ENCODE measurements at regions not wholly inside any gene's neighbourhood (a gene's known extent, or its start where the extent isn't known, plus 50 kb on each side); places are given as distances from the start of the nearest gene placed in this dataset.

DNA sequence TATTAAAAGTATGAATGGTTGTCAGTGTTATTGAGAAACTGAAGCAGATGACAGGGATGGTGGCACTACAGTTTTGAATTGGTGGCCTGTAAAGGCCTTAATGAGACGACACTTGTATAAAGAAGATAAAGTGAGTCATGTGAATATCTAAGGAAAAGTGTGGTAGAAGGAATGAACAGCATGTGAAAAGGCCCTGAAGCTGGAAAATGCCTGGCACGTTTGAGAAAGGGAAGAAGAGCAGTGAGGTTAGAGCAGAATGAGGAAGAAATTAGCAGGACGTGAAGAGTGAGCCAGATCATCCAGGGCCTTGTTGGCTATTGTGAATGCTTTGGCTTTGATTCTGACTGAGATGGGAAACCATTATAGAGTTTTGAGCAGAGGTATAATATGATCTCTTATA is 387.6 kb upstream of the DPH6 start:
- CTCF ChIA-PET (ENCODE audit: low intra/inter-chr PET ratio), result no interaction called here
- in situ Hi-C loops (cut with MboI), result no loop called here
- no peaks in the 10 kb centered on the region for H3K4me1 ChIP-seq (replicated peaks in 1 of 2; ENCODE audit: control insufficient read depth in 2 of 2, insufficient read depth in 2 of 2, low read length in 2 of 2)
- no peaks in the 10 kb centered on the region for H3K79me2 ChIP-seq (ENCODE audit: control insufficient read depth, insufficient read depth, low read length)
- H2AFZ ChIP-seq (ENCODE audit: low read depth, low read length), result no peak overlapping the region
- FAIRE-seq (no peak), DNase-seq (ENCODE audit: extremely low read depth in 1 of 4, low spot score in 3 of 4) (no peak), ATAC-seq (no peak)
- TF ChIP-seq LEF1 (IDR thresholded peaks at IDR 0.05) (no peak), RHOXF2B (CRISPR knock-in tag; conservative IDR thresholded peaks at IDR 0.05) (no peak), TRIM24 (IDR thresholded peaks at IDR 0.05) (no peak), SUPT5H (IDR thresholded peaks at IDR 0.05) (no peak), IRF2 (CRISPR knock-in tag; IDR thresholded peaks at IDR 0.05) (no peak), MTF1 (CRISPR knock-in tag; IDR thresholded peaks at IDR 0.05; ENCODE audit: borderline replicate concordance) (no peak), ZNF507 (tag; conservative IDR thresholded peaks at IDR 0.05) (no peak)
- TF ChIP-seq, protein P1, sequence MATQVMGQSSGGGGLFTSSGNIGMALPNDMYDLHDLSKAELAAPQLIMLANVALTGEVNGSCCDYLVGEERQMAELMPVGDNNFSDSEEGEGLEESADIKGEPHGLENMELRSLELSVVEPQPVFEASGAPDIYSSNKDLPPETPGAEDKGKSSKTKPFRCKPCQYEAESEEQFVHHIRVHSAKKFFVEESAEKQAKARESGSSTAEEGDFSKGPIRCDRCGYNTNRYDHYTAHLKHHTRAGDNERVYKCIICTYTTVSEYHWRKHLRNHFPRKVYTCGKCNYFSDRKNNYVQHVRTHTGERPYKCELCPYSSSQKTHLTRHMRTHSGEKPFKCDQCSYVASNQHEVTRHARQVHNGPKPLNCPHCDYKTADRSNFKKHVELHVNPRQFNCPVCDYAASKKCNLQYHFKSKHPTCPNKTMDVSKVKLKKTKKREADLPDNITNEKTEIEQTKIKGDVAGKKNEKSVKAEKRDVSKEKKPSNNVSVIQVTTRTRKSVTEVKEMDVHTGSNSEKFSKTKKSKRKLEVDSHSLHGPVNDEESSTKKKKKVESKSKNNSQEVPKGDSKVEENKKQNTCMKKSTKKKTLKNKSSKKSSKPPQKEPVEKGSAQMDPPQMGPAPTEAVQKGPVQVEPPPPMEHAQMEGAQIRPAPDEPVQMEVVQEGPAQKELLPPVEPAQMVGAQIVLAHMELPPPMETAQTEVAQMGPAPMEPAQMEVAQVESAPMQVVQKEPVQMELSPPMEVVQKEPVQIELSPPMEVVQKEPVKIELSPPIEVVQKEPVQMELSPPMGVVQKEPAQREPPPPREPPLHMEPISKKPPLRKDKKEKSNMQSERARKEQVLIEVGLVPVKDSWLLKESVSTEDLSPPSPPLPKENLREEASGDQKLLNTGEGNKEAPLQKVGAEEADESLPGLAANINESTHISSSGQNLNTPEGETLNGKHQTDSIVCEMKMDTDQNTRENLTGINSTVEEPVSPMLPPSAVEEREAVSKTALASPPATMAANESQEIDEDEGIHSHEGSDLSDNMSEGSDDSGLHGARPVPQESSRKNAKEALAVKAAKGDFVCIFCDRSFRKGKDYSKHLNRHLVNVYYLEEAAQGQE (IDR thresholded peaks at IDR 0.05; ENCODE audit: borderline replicate concordance), result no peak
- TF ChIP-seq, protein P1 (CRISPR knock-in tag; IDR thresholded peaks at IDR 0.05; ENCODE audit: low read depth), result no peak
- TF ChIP-seq, protein P2, sequence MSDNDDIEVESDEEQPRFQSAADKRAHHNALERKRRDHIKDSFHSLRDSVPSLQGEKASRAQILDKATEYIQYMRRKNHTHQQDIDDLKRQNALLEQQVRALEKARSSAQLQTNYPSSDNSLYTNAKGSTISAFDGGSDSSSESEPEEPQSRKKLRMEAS (CRISPR knock-in tag; IDR thresholded peaks at IDR 0.05), result no peak
- no peak overlapping the region for H3K27ac ChIP-seq (ENCODE audit: extremely low read depth, low read depth, low read length)
- intact Hi-C loops (cut with micrococcal nuclease), result no loop called here
- no peaks in the 10 kb centered on the region for H3K27me3 ChIP-seq (ENCODE audit: control insufficient read depth in 2 of 2, insufficient read depth in 2 of 2, low read length in 2 of 2)
- H3K9ac ChIP-seq (ENCODE audit: insufficient read depth in 1 of 2, low read depth in 2 of 2, low read length in 2 of 2), result no peak overlapping the region
- H3K4me3 ChIP-seq, result no peak overlapping the region
- no peak overlapping the region for H3K4me2 ChIP-seq (ENCODE audit: insufficient read depth, low read length)
- no peaks in the 10 kb centered on the region for H3K9me3 ChIP-seq (replicated peaks; ENCODE audit: control insufficient read depth, insufficient read depth, low read depth, low read length)
- 0% methylated on average over 3 of the region's 3 CpGs for WGBS (ENCODE audit: insufficient coverage, low coverage, missing lambda C conversion rate)
- no peaks in the 10 kb centered on the region for H4K20me1 ChIP-seq (replicated peaks; ENCODE audit: control insufficient read depth, insufficient read depth, low read length)
- H3K9me1 ChIP-seq (ENCODE audit: control insufficient read depth, insufficient read depth, low read length), result no peaks in the 10 kb centered on the region
- BruUV-seq (replicated peaks), result no TSS peak
- POLR2A ChIA-PET, result no interaction called here
- H3K36me3 ChIP-seq (ENCODE audit: control insufficient read depth, insufficient read depth, low read length), result no peaks in the 10 kb centered on the region
